T-helper 1 cell treated with Interleukin-12 subunit alpha and Interleukin-12 subunit beta and Interleukin-4 antibody, amounts not matched to agents 30 ng/mL and 1 ng/mL, for 36 hours (primary cell): ENCODE measurements at regions not wholly inside any gene's neighbourhood (a gene's known extent, or its start where the extent isn't known, plus 50 kb on each side); places are given as distances from the start of the nearest gene placed in this dataset.
"Not testable (repeated sequence)": the region's sequence is repeated elsewhere in the genome, so short reads cannot be mapped to it uniquely, and the experiment has no call there.

ENCODE experiments used
- intact Hi-C: fragments of 100-400 bp; cut with micrococcal nuclease; formaldehyde crosslinking; loops from one replicate; pipeline ENCODE4 v1.15.1; 2024

GRCh38 chr10:10039595-10039994, 978.1 kb upstream of the CELF2 start:
- intact Hi-C loops: no loop called here

- intact Hi-C loops: no loop called here
These were observed 974.6 kb upstream of the CELF2 start for GRCh38 chr10:10043083-10043482.

GRCh38 chr10:10044922-10045764, 972.5 kb upstream of the CELF2 start:
- intact Hi-C loops: no loop called here

GRCh38 chr10:10045765-10046028, 972.0 kb upstream of the CELF2 start:
- intact Hi-C loops: no loop called here

GRCh38 chr10:10047426-10047825, 970.2 kb upstream of the CELF2 start:
- intact Hi-C loops: no loop called here

GRCh38 chr10:10053051-10053450, 964.6 kb upstream of the CELF2 start:
- intact Hi-C loops: no loop called here

GRCh38 chr10:10054466-10054865, 963.2 kb upstream of the CELF2 start:
- intact Hi-C loops: no loop called here

- intact Hi-C loops: no loop called here
These were observed 961.8 kb upstream of the CELF2 start for GRCh38 chr10:10055656-10056442.

GRCh38 chr10:10056961-10057360, 960.7 kb upstream of the CELF2 start:
- intact Hi-C loops: no loop called here

GRCh38 chr10:10067644-10068043, 950.0 kb upstream of the CELF2 start:
- intact Hi-C loops: no loop called here

GRCh38 chr10:10074847-10075246, 942.8 kb upstream of the CELF2 start:
- intact Hi-C loops: not testable (repeated sequence)

GRCh38 chr10:10078446-10078845, 939.2 kb upstream of the CELF2 start:
- intact Hi-C loops: no loop called here

GRCh38 chr10:10092581-10092980, 925.1 kb upstream of the CELF2 start:
- intact Hi-C loops: no loop called here

GRCh38 chr10:10093021-10093420, 924.7 kb upstream of the CELF2 start:
- intact Hi-C loops: no loop called here

GRCh38 chr10:10094691-10095090, 923.0 kb upstream of the CELF2 start:
- intact Hi-C loops: no loop called here

- intact Hi-C loops: no loop called here
These were observed 921.4 kb upstream of the CELF2 start for GRCh38 chr10:10096296-10096695.

- intact Hi-C loops: no loop called here
These were observed 920.8 kb upstream of the CELF2 start for GRCh38 chr10:10096898-10097297.

- intact Hi-C loops: no loop called here
These were observed 916.6 kb upstream of the CELF2 start for GRCh38 chr10:10101106-10101505.

- intact Hi-C loops: no loop called here
These were observed 906.7 kb upstream of the CELF2 start for GRCh38 chr10:10110844-10111490.

GRCh38 chr10:10118131-10118530, 899.5 kb upstream of the CELF2 start:
- intact Hi-C loops: no loop called here

- intact Hi-C loops: no loop called here
These were observed 897.0 kb upstream of the CELF2 start for GRCh38 chr10:10120671-10121070.

GRCh38 chr10:10125676-10126075, 892.0 kb upstream of the CELF2 start:
- intact Hi-C loops: no loop called here
